ENCODE measurements at regions not wholly inside any gene's neighbourhood (a gene's known extent, or its start where the extent isn't known, plus 50 kb on each side); places are given as distances from the start of the nearest gene placed in this dataset.

GRCh38 chr6:142683714-142684141 lies 261.2 kb downstream of the HIVEP2 start:
- DNase-seq: no peak

DNA sequence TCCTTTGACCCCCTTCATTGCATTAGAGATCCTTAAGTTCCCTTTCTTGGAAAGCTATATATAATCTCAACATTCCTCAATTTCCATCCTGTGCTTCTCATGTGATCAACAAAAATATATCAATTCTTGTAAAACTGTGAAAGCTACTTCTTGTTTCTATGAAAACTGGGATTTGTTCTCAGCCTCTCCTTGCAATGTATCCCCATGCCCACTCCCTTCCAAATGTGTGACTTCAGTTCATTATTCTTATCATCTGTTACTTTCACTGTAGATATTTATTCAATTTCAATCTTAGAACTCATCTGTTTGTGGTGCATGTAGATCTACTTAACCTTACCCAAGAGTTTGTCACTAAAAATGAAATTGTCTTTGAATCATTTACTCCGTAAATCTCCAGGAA lies 260.6 kb downstream of the HIVEP2 start:
- no peak for DNase-seq

DNA sequence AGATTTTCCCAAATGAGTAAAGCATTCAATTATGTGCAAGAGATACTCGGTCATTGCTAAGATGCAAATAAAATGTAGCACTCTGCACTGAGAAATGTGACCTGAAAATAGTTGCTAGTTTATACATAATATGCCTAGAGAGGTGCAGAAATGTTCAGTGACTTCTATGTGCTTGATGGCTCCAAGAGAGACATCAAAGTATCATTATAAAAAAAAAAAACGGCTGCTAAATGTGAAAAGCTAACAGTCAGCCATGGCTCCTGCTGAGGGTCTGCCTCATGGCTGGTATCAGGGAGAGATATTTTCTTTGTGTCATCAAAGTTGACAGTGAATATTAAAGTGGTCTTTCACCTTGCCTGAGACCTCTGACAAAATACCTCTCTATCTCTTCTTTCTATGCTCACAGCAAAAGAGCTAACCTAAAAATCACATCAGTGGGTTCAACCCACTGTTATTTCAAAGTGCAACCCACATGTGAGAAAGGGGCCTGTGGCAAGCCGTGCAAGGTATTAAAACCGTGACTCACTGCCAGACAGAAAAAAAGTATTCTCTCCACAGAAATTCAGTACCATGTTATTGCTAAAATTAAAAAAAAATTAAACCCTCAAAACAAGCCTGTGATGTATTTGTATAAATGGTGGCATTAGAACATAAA lies 259.0 kb downstream of the HIVEP2 start:
- no peak for DNase-seq

- no peak for DNase-seq
These were observed 258.5 kb downstream of the HIVEP2 start for GRCh38 chr6:142686507-142686887.

- DNase-seq: peak; percentile 61
These were observed 252.0 kb downstream of the HIVEP2 start for GRCh38 chr6:142692942-142693341.

DNA sequence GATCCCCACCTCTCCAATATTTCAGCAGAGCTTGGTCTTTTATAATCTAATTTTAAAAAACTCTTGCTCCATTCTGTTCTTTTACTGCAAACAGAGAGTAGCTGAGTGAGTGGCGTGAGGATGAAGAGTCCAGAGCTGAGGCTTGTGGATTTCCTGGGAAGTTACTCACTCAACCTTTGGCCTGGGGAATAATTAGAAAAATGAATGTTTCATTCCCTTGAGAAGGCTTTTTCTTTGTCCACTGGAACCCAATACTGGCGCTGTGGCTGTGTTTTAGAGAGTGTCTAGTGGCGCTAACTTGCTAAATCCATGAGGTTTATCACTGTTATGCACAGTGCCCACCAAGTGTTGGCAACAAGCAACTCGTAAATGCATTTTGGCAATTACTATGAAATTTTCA lies 251.5 kb downstream of the HIVEP2 start:
- DNase-seq: no peak

DNA sequence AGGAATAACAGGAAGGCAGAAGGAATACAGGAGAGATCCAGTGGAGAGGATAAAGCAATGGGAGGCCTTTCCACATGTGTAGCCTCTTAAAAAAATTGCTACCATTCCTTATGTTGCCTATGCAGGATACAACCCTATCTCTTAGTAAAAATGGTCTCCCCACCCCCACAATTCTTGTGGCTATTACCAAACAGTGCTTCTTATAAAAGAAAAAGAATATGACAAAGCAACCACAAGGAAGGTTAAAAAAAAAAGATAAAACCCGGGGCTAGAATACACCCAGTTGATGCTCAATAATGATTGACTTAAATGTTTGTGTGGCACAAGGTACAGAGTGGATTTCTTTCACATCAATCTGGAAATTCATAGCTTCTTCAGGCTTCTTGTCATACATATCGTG lies 250.9 kb downstream of the HIVEP2 start:
- DNase-seq: no peak

DNA sequence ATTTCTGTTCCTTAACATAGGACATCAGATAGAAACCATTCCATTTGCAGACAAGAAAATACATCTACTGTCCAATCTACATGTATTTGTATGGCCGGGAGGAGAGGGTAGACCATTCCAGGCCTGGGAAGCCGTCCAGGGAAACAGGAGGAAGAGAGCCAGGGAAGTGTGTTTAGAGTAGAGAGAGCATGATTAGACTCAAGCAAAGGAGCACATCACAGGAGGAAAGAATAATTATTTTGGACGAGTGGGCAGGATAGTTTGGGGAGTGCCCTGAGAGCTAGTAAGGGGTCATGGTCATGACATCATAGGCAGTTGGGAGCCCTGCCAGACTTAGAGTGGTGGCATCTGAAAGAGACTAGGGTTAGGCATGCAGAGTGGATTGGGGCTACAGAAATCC lies 250.0 kb downstream of the HIVEP2 start:
- no peak for DNase-seq

- no peak for DNase-seq
These were observed 248.6 kb downstream of the HIVEP2 start for GRCh38 chr6:142696123-142697000.

DNA sequence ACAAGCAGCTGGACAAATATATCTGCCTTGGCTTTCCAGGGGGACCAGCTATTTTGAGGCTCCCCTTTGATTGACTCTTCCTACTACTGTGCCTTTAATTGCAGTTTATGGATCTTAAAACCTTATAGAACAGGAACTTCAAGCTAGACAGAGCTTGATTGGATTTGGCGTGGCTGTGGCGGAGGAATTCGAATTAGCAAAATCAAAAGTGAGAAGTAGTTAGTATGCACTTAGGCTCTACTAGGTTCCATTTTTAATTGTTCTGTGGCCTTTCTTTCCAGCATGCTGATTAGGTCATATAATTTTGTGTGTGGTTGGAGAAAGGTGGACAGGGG lies 248.0 kb downstream of the HIVEP2 start:
- DNase-seq: no peak

GRCh38 chr6:142697922-142698321 lies 247.1 kb downstream of the HIVEP2 start:
- no peak for DNase-seq

- DNase-seq: no peak
These were observed 246.2 kb downstream of the HIVEP2 start for GRCh38 chr6:142698751-142699150.

DNA sequence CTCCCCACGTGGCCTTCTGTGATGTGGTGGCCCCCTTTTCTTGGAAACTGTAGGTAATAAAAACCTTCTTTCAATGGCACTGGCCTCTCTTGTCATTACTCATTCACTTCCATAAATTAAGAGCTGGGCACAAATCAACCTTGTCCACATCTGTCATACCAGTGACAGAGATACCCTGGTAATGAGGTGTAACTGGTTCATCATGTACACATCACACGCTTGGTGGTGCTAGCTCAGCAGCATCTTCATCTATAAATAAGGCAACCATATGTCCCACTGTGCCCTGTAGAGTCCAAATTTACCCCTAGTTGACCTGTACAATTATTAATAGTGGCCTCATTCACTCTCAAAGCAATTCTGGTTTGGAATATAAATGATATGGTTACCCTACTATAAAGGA lies 245.6 kb downstream of the HIVEP2 start:
- no peak for DNase-seq

DNA sequence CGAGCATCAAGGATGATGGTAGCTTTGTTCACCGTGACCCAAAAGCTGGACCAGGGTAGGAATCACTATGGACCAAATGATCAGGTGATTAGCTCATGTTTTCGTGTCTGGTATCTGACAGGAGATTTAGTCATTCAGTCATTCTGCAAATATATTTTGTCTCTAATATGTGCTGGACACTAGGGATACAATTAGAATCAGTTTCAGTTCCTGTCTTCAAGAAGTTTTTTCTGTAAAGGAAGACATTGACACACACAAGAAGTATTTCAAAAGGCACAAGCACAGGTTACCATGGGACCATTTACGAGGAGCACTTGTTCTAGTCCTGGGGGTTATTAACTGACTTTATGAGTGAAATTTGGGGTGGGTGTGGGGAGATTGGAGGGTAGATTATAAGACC lies 244.9 kb downstream of the HIVEP2 start:
- no peak for DNase-seq

GRCh38 chr6:142700671-142701312 lies 244.2 kb downstream of the HIVEP2 start:
- DNase-seq: no peak
